HL-60 (cell line): ENCODE measurements at regions not wholly inside any gene's neighbourhood (a gene's known extent, or its start where the extent isn't known, plus 50 kb on each side); places are given as distances from the start of the nearest gene placed in this dataset.

Source experiments
- POLR2AphosphoS5 ChIP-seq: IDR thresholded peaks from 2 replicates; pipeline ENCODE4 v1.6.1; 2012; ENCODE audit warnings: low read depth
- TF ChIP-seq, protein P1 (sequence below): IDR thresholded peaks from one replicate; pipeline ENCODE4 v1.5.1; 2011; ENCODE audit warnings: low read length, control low read depth, inconsistent platforms; ENCODE audit not compliant: insufficient read depth

DNA sequence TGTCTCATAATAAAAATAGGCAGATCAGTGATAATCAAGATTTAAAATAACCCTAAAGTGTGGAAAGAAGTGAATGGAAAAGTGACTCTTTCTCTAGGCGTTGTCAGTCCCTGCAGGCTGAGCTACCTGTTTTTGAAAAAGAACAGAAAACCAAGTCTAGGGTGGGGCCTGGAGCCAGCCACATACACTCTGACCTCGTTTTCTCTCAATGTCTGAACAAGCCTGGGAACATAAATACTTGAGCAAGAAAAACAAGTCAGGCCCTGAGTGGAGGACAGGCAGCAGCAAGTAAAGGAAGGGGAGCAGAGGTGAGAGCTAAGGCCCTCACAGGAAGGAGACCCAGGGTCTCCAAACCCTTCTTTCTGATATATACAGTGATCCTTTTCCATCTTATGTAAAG lies 91.7 kb upstream of the HPF1 start:
- TF ChIP-seq, protein P1, sequence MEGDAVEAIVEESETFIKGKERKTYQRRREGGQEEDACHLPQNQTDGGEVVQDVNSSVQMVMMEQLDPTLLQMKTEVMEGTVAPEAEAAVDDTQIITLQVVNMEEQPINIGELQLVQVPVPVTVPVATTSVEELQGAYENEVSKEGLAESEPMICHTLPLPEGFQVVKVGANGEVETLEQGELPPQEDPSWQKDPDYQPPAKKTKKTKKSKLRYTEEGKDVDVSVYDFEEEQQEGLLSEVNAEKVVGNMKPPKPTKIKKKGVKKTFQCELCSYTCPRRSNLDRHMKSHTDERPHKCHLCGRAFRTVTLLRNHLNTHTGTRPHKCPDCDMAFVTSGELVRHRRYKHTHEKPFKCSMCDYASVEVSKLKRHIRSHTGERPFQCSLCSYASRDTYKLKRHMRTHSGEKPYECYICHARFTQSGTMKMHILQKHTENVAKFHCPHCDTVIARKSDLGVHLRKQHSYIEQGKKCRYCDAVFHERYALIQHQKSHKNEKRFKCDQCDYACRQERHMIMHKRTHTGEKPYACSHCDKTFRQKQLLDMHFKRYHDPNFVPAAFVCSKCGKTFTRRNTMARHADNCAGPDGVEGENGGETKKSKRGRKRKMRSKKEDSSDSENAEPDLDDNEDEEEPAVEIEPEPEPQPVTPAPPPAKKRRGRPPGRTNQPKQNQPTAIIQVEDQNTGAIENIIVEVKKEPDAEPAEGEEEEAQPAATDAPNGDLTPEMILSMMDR, result no peak
- TF ChIP-seq POLR2AphosphoS5, result no peak
